Small intestine (tissue), 7 donors: ENCODE measurements at regions not wholly inside any gene's neighbourhood (a gene's known extent, or its start where the extent isn't known, plus 50 kb on each side); places are given as distances from the start of the nearest gene placed in this dataset.

Source experiments
- DNase-seq, 2 donors: peaks; one replicate each; pipeline versions ENCODE4 v3.0.0 to v3.0.0-alpha.2; 2013
- FAIRE-seq: peaks from 2 replicates; lab custom pipeline; 2012; peaks lifted over from hg19 to GRCh38; lab: Jason Lieb, UNC
- H3K27ac ChIP-seq, 3 donors: one replicate each; pipeline ENCODE4 v1.5.1; 2013; ENCODE audit warnings: low read length in 2 of 3, mild to moderate bottlenecking in 2 of 3, control low read depth in 1 of 3, inconsistent platforms in 1 of 3, low read depth in 1 of 3, moderate library complexity in 1 of 3
- H3K27me3 ChIP-seq, 3 donors: one replicate each; pipeline ENCODE4 v1.6.1; 2013; ENCODE audit warnings: low read length in 3 of 3, inconsistent platforms in 1 of 3; ENCODE audit not compliant: control insufficient read depth in 3 of 3, insufficient read depth in 3 of 3
- H3K36me3 ChIP-seq, 3 donors: one replicate each; pipeline ENCODE4 v1.6.1; 2013; ENCODE audit warnings: low read length in 3 of 3, inconsistent platforms in 1 of 3, low read depth in 1 of 3, mild to moderate bottlenecking in 1 of 3, moderate library complexity in 1 of 3; ENCODE audit not compliant: control insufficient read depth in 3 of 3, insufficient read depth in 2 of 3
- H3K4me1 ChIP-seq, 3 donors: one replicate each; pipeline ENCODE4 v1.6.1; 2013; ENCODE audit warnings: low read length in 2 of 3, inconsistent platforms in 1 of 3, low read depth in 1 of 3, mild to moderate bottlenecking in 1 of 3, moderate library complexity in 1 of 3; ENCODE audit not compliant: control insufficient read depth in 3 of 3, insufficient read depth in 2 of 3
- H3K4me3 ChIP-seq, 3 donors: one replicate each; pipeline ENCODE4 v1.5.1; 2013; ENCODE audit warnings: low read length in 3 of 3, control low read depth in 1 of 3, inconsistent platforms in 1 of 3, low read depth in 1 of 3, mild to moderate bottlenecking in 1 of 3, moderate library complexity in 1 of 3
- H3K9me3 ChIP-seq, 2 donors: one replicate each; pipeline ENCODE4 v1.6.1; 2013; ENCODE audit warnings: low read depth in 1 of 2, low read length in 1 of 2; ENCODE audit not compliant: control insufficient read depth in 2 of 2, insufficient read depth in 1 of 2
- WGBS, 3 donors: extraction: QIAGEN DNeasy Blood & Tissue Kit; methylation state at CpG; one replicate each; pipeline ENCODE4 v1.1.7; 2013; 5-methylcytosine and 5-hydroxymethylcytosine counted together
- donor health status: healthy with polysubstance abuse.
- donor health status: control.
- donor health status: control.
- donor health status: Bipolar disorder and iron deficiency.
- donor health status: healthy.

- no peaks in the 10 kb centered on the region for H3K36me3 ChIP-seq
- DNase-seq (no peak), FAIRE-seq (no peak)
- H3K4me3 ChIP-seq, result no peak overlapping the region
- 88 to 91% (median 90%) methylated on average over 1 of the region's 1 CpG for WGBS, 3 donors
- H3K27ac ChIP-seq, result no peak overlapping the region
- peaks cover 0 to 2% of the 10 kb centered on the region in 2 donors for H3K9me3 ChIP-seq
- no peaks in the 10 kb centered on the region for H3K4me1 ChIP-seq
- no peaks in the 10 kb centered on the region for H3K27me3 ChIP-seq
Measured at GRCh38 chr4:126957556-126957955, 675.2 kb upstream of the INTU start.

GRCh38 chr4:126957987-126958386, 674.8 kb upstream of the INTU start:
- Histone ChIP-seq H3K36me3 (no peaks in the 10 kb centered on the region), H3K4me3 (no peak overlapping the region), H3K27me3 (no peaks in the 10 kb centered on the region), H3K4me1 (no peaks in the 10 kb centered on the region), H3K9me3 (peaks cover 0 to 2% of the 10 kb centered on the region in 2 donors), H3K27ac (no peak overlapping the region)
- FAIRE-seq, result no peak
- no peak for DNase-seq
- 47 to 55% (median 53%) methylated on average over 1 of the region's 1 CpG for WGBS, 3 donors

- Histone ChIP-seq H3K4me1 (no peaks in the 10 kb centered on the region), H3K27me3 (no peaks in the 10 kb centered on the region), H3K36me3 (no peaks in the 10 kb centered on the region), H3K27ac (no peak overlapping the region), H3K9me3 (peaks cover 0 to 2% of the 10 kb centered on the region in 2 donors), H3K4me3 (no peak overlapping the region)
- DNase-seq (no peak), FAIRE-seq (no peak)
Measured at GRCh38 chr4:126958482-126958881, 674.3 kb upstream of the INTU start.

DNA sequence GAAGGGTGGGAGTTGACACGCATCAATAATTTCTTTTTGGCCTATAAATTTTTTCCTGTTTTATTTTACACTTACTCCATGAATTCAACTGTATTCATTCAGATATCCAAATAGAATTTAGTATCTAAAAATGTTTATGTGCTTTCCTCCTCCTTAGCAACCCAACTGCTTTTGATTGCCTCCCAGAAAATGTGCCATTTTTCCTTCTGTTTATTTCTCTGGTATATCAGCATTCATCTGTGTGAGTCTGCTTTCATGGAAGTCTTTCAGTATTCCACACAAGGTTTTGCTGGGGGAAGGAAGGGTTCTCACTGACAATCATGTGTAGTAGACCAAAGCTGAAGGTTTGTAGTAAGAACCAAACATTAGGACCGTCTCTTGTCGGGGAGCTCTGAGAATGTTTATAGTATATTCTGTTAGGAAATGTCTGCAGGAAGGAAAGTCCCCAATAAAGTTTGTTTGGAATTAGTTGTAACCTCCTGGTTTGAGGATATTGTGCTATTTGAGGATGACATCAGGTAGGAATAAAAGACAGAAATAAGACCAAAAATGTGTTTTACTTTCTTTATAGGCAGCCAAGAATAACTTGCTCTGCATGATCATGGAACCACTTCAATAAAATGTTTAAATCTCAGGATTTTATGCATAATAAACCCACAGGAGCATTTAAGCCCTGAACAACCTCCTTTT, 673.6 kb upstream of the INTU start:
- Histone ChIP-seq H3K4me3 (no peak overlapping the region), H3K36me3 (no peaks in the 10 kb centered on the region), H3K9me3 (peaks cover 0 to 2% of the 10 kb centered on the region in 2 donors), H3K4me1 (no peaks in the 10 kb centered on the region), H3K27me3 (no peaks in the 10 kb centered on the region), H3K27ac (no peak overlapping the region)
- FAIRE-seq (no peak), DNase-seq (no peak)
- 62 to 81% (median 80%) methylated on average over 3 of the region's 3 CpGs for WGBS, 3 donors

- DNase-seq (no peak), FAIRE-seq (no peak)
- Histone ChIP-seq H3K27me3 (no peaks in the 10 kb centered on the region), H3K27ac (no peak overlapping the region), H3K36me3 (no peaks in the 10 kb centered on the region), H3K9me3 (no peaks in the 10 kb centered on the region), H3K4me3 (no peak overlapping the region), H3K4me1 (no peaks in the 10 kb centered on the region)
Measured at GRCh38 chr4:126960760-126961159, 672.0 kb upstream of the INTU start.

DNA sequence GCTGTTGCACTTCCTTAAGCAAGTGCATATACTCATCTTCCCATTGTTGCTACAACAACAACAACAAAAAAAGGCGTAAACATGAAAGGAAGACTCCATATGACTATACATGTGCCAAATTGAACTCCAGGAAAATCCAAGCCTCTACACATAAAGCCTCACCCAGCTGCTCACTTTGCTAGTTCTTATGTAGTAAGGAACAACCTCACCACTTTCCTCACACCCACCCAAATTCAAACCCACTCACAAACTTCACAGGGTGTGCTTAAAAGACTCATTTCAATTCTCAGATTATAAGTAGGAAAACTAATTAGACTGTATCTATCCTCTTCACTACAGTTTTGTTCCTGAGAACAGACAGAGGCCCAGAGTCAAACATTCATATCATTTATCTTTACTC, 671.1 kb upstream of the INTU start:
- H3K36me3 ChIP-seq, result no peaks in the 10 kb centered on the region
- DNase-seq, result no peak
- H3K4me1 ChIP-seq, result no peaks in the 10 kb centered on the region
- FAIRE-seq, result no peak
- no peaks in the 10 kb centered on the region for H3K9me3 ChIP-seq
- H3K4me3 ChIP-seq, result no peak overlapping the region
- H3K27ac ChIP-seq, result no peak overlapping the region
- WGBS, 3 donors, result 80 to 90% (median 89%) methylated on average over 1 of the region's 1 CpG
- H3K27me3 ChIP-seq, result no peaks in the 10 kb centered on the region

- Histone ChIP-seq H3K4me3 (no peak overlapping the region), H3K27ac (no peak overlapping the region), H3K36me3 (no peaks in the 10 kb centered on the region), H3K4me1 (no peaks in the 10 kb centered on the region), H3K9me3 (no peaks in the 10 kb centered on the region), H3K27me3 (no peaks in the 10 kb centered on the region)
- FAIRE-seq (no peak), DNase-seq (no peak)
- WGBS, 3 donors, result 87 to 91% (median 88%) methylated on average over 4 of the region's 4 CpGs
Measured at GRCh38 chr4:126965877-126966276, 666.9 kb upstream of the INTU start.

DNA sequence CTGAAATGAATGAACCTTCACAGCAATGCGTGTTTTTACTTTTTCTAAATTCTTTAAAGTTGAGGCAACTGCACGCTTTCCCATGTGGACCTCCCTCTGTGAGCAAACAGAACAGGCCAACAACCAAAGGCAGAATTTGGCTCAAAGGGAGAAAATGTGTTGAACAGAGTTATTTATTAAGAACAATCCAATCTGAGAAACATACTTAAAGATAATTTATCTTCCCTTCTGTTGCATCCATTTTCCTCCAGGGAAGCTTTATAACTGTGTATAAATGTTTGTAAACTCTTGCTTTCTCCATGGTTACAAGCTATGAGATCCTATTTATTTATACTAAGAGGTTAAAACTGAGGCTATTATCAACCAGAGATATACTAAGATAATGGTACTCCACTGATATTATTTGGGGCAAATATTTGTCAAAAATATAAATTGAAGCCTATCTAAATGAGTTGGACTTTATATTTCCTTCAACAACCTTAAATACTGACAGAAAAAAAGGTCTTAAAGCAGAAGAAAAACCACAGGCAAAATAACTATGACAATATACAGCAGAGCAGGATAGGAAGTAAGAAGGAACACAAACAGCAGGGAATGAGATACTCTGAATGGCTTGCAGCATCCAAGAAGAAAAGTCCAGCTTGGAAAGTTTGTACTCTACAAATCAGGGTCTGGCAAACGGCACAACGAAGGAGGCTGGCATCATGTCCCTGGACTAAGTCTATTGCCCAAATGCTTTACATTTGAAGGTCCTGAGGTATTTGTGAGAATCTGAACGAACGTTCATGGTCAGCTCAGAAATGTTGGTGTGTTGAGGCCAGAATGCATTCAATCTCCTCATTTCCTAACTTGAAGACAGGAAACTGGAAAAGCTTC, 663.2 kb upstream of the INTU start:
- Histone ChIP-seq H3K36me3 (no peaks in the 10 kb centered on the region), H3K9me3 (no peaks in the 10 kb centered on the region), H3K4me3 (no peak overlapping the region), H3K4me1 (no peaks in the 10 kb centered on the region), H3K27ac (peak overlapping the region in 1 of 3 donors; percentile 17), H3K27me3 (no peaks in the 10 kb centered on the region)
- FAIRE-seq (no peak), DNase-seq (peak in 1 of 2 donors; percentile 16)
- 54 to 62% (median 62%) methylated on average over 6 of the region's 6 CpGs for WGBS, 3 donors
